ENCODE measurements at regions not wholly inside any gene's neighbourhood (a gene's known extent, or its start where the extent isn't known, plus 50 kb on each side); places are given as distances from the start of the nearest gene placed in this dataset.

DNA sequence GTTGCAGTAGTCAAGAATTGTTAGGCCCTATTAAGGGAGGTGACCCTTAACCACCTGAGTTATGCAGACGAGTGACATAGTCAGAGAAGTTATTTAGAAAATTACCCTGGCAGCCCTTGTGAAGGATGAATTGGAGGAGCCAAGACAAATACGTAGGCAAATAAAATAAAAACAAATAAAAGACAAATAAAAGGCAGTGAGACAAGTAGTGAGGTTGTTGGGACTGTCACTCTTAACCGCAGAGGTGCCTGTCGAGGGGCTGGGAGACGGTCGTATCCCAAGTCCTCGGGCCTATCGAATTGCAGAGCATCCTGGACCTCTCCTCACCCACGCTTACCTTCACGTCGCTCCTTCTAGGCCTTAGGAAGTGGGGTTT lies 58.0 kb upstream of the ZC4H2 start:
- no TSS peak for BruUV-seq (replicated peaks)
- ATAC-seq = peak; percentile 24
- in situ Hi-C loops (cut with HindIII; ENCODE audit: low pct_unique_long_range_greater_than_20kb, low sequenced_read_pairs) = no loop called here
- ChIA-PET CTCF (interaction anchor here (0.6 to 1.2 kb wide), 4 partner anchors 11 to 464 kb away, joined by 3 to 4 read pairs (median 4); no protein-coding TSS in a partner anchor), POLR2A (interaction anchor here (0.6 to 0.7 kb wide), 2 partner anchors 15 to 29 kb away, joined by 3 read pairs; no protein-coding TSS in a partner anchor)
- Histone ChIP-seq H3K4me3 (ENCODE audit: low read depth in 2 of 2, low read length in 2 of 2) (peak overlapping the region; percentile 66 to 87), H3K36me3 (ENCODE audit: control insufficient read depth, insufficient read depth, low read length) (no peaks in the 10 kb centered on the region), H3K27me3 (ENCODE audit: control insufficient read depth, insufficient read depth, low read length) (no peaks in the 10 kb centered on the region), H3K27ac (ENCODE audit: low read length) (peak overlapping the region; percentile 79), H3K9me3 (ENCODE audit: control insufficient read depth, insufficient read depth, low read depth, low read length) (no peaks in the 10 kb centered on the region), H3K4me1 (ENCODE audit: control insufficient read depth, insufficient read depth, low read length) (peaks cover 4% of the 10 kb centered on the region; the same call in 1 of the 2 replicates)
- intact Hi-C loops (cut with micrococcal nuclease; ENCODE audit: unreplicated experiment) = no loop called here
- TF ChIP-seq, protein P1, sequence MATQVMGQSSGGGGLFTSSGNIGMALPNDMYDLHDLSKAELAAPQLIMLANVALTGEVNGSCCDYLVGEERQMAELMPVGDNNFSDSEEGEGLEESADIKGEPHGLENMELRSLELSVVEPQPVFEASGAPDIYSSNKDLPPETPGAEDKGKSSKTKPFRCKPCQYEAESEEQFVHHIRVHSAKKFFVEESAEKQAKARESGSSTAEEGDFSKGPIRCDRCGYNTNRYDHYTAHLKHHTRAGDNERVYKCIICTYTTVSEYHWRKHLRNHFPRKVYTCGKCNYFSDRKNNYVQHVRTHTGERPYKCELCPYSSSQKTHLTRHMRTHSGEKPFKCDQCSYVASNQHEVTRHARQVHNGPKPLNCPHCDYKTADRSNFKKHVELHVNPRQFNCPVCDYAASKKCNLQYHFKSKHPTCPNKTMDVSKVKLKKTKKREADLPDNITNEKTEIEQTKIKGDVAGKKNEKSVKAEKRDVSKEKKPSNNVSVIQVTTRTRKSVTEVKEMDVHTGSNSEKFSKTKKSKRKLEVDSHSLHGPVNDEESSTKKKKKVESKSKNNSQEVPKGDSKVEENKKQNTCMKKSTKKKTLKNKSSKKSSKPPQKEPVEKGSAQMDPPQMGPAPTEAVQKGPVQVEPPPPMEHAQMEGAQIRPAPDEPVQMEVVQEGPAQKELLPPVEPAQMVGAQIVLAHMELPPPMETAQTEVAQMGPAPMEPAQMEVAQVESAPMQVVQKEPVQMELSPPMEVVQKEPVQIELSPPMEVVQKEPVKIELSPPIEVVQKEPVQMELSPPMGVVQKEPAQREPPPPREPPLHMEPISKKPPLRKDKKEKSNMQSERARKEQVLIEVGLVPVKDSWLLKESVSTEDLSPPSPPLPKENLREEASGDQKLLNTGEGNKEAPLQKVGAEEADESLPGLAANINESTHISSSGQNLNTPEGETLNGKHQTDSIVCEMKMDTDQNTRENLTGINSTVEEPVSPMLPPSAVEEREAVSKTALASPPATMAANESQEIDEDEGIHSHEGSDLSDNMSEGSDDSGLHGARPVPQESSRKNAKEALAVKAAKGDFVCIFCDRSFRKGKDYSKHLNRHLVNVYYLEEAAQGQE (IDR thresholded peaks at IDR 0.05; ENCODE audit: insufficient read depth in 1 of 2, low read depth in 2 of 2, low read length in 1 of 2) = no peak
- no peak for TF ChIP-seq POLR2AphosphoS5 (IDR thresholded peaks at IDR 0.05; ENCODE audit: low read depth, low read length)
- TF ChIP-seq SIN3A (IDR thresholded peaks at IDR 0.05; ENCODE audit: borderline replicate concordance, insufficient read depth, low read depth, low read length) = no peak
- DNase-seq (ENCODE audit: low read depth, low spot score) = no peak

Data from Panc1 (cell line).